ENCODE measurements at regions not wholly inside any gene's neighbourhood (a gene's known extent, or its start where the extent isn't known, plus 50 kb on each side); places are given as distances from the start of the nearest gene placed in this dataset.

- no peak for TF ChIP-seq CTCF (IDR thresholded peaks at IDR 0.05)
- no peak for TF ChIP-seq POLR2A (IDR thresholded peaks at IDR 0.05)
These were observed 87.6 kb upstream of the TLE3 start for GRCh38 chr15:70185251-70185711.

Measured in transverse colon (tissue), 3 donors.